IMR-90 (cell line): ENCODE measurements at regions not wholly inside any gene's neighbourhood (a gene's known extent, or its start where the extent isn't known, plus 50 kb on each side); places are given as distances from the start of the nearest gene placed in this dataset.

ENCODE experiments used
- ATAC-seq: fragments of 200-7000 bp; cut with Tn5 transposase; 2 replicates; pipeline ENCODE4 v1.9.1; 2020; ENCODE audit warnings: low read depth, mild to moderate bottlenecking, moderate library complexity
- BruUV-seq: library from RNA; stranded (reverse); fragments of 400-500 nt; replicated peaks from 2 replicates; lab custom pipeline; 2021; lab: Mats Ljungman, UMichigan
- CTCF ChIA-PET: fragments of 300-600 bp; formaldehyde crosslinking; extraction: SDS; loops from one replicate; lab custom pipeline; 2021; ENCODE audit warnings: antibody characterized with exemption; lab: Yijun Ruan, JAX
- POLR2A ChIA-PET: fragments of 300-600 bp; sonication (Branson Sonifier 250); formaldehyde crosslinking; loops from one replicate; lab custom pipeline; 2022; ENCODE audit warnings: antibody characterized with exemption; ENCODE audit not compliant: unreplicated experiment; lab: Charles Lee
- DNase-seq: peaks from one replicate; pipeline ENCODE4 v3.0.0; 2013
- H2AFZ ChIP-seq: replicated peaks from 2 replicates; pipeline ENCODE3; 2013; ENCODE audit warnings: low read length, mild to moderate bottlenecking; ENCODE audit not compliant: poor library complexity
- H2AK5ac ChIP-seq: 2 replicates; pipeline ENCODE4 v1.6.1; 2013; ENCODE audit warnings: low read depth, low read length, inconsistent platforms
- H2AK9ac ChIP-seq: replicated peaks from 2 replicates; pipeline ENCODE3; 2013; ENCODE audit warnings: mild to moderate bottlenecking, low read depth, low read length, moderate library complexity; ENCODE audit not compliant: poor library complexity
- H2BK120ac ChIP-seq: 2 replicates; pipeline ENCODE4 v1.6.1; 2013; ENCODE audit warnings: low read depth, low read length, inconsistent platforms
- H2BK15ac ChIP-seq: 3 replicates; pipeline ENCODE4 v1.6.1; 2013; ENCODE audit warnings: low read depth, low read length, inconsistent platforms
- H2BK20ac ChIP-seq: 2 replicates; pipeline ENCODE4 v1.6.1; 2013; ENCODE audit warnings: low read depth, mild to moderate bottlenecking, inconsistent platforms, low read length, moderate library complexity
- H2BK5ac ChIP-seq: 2 replicates; pipeline ENCODE4 v1.6.1; 2013; ENCODE audit warnings: mild to moderate bottlenecking, low read depth, low read length, inconsistent platforms; ENCODE audit not compliant: poor library complexity, severe bottlenecking
- H3K14ac ChIP-seq: replicated peaks from 2 replicates; pipeline ENCODE4 v1.6.1; 2013; ENCODE audit warnings: low read depth, low read length, inconsistent platforms
- H3K18ac ChIP-seq: 2 replicates; pipeline ENCODE4 v1.6.1; 2013; ENCODE audit warnings: low read depth, low read length, control low read depth
- H3K23ac ChIP-seq: 2 replicates; pipeline ENCODE4 v1.6.1; 2013; ENCODE audit warnings: low read depth, low read length, inconsistent platforms
- H3K27ac ChIP-seq: 2 replicates; pipeline ENCODE4 v1.5.1; 2013; ENCODE audit warnings: mild to moderate bottlenecking, control low read depth, low read length; ENCODE audit not compliant: insufficient read depth
- H3K27me3 ChIP-seq: 2 replicates; pipeline ENCODE4 v1.6.1; 2013; ENCODE audit warnings: low read length; ENCODE audit not compliant: control insufficient read depth, insufficient read depth
- H3K36me3 ChIP-seq: 2 replicates; pipeline ENCODE4 v1.6.1; 2013; ENCODE audit warnings: low read length, mixed read lengths; ENCODE audit not compliant: control insufficient read depth, insufficient read depth
- H3K4ac ChIP-seq: 2 replicates; pipeline ENCODE4 v1.6.1; 2013; ENCODE audit warnings: low read depth, low read length, inconsistent platforms
- H3K4me1 ChIP-seq: 2 replicates; pipeline ENCODE4 v1.6.1; 2013; ENCODE audit warnings: low read length, mixed read lengths; ENCODE audit not compliant: control insufficient read depth, insufficient read depth
- H3K4me2 ChIP-seq: 2 replicates; pipeline ENCODE4 v1.6.1; 2013; ENCODE audit warnings: low read depth, mild to moderate bottlenecking, control low read depth, low read length, moderate library complexity
- H3K4me3 ChIP-seq: 2 replicates; pipeline ENCODE4 v1.5.1; 2013; ENCODE audit warnings: low read depth, mild to moderate bottlenecking, control low read depth, low read length, moderate library complexity; ENCODE audit not compliant: insufficient read depth
- H3K56ac ChIP-seq: 2 replicates; pipeline ENCODE4 v1.6.1; 2013; ENCODE audit warnings: low read length, inconsistent platforms; ENCODE audit not compliant: insufficient read depth; ENCODE audit errors: extremely low read depth
- H3K79me1 ChIP-seq, 2 experiments: 2 replicates each; pipeline ENCODE4 v1.6.1; 2013; ENCODE audit warnings: low read length in 2 of 2, inconsistent platforms in 1 of 2, low read depth in 1 of 2
- H3K9ac ChIP-seq: 2 replicates; pipeline ENCODE4 v1.6.1; 2013; ENCODE audit warnings: low read depth, low read length, control low read depth
- H3K9me1 ChIP-seq: 2 replicates; pipeline ENCODE4 v1.6.1; 2013; ENCODE audit warnings: low read length, inconsistent platforms; ENCODE audit not compliant: insufficient read depth
- H3K9me3 ChIP-seq: 2 replicates; pipeline ENCODE4 v1.6.1; 2013; ENCODE audit warnings: low read length; ENCODE audit not compliant: control insufficient read depth, insufficient read depth
- H4K20me1 ChIP-seq: 2 replicates; pipeline ENCODE4 v1.6.1; 2013; ENCODE audit warnings: low read length, inconsistent platforms; ENCODE audit not compliant: insufficient read depth
- H4K5ac ChIP-seq: 2 replicates; pipeline ENCODE4 v1.6.1; 2013; ENCODE audit warnings: mild to moderate bottlenecking, low read depth, low read length, control low read depth
- H4K8ac ChIP-seq, 2 experiments: 2 replicates each; pipeline ENCODE4 v1.6.1; 2013; ENCODE audit warnings: low read depth in 2 of 2, low read length in 2 of 2, control low read depth in 1 of 2, inconsistent platforms in 1 of 2
- H4K91ac ChIP-seq: 2 replicates; pipeline ENCODE4 v1.6.1; 2013; ENCODE audit warnings: low read depth, low read length, inconsistent platforms; ENCODE audit not compliant: insufficient read depth
- RCOR1 ChIP-seq: IDR thresholded peaks from 2 replicates; pipeline ENCODE4 v1.6.1; 2012; ENCODE audit warnings: mild to moderate bottlenecking, low read length, improper control_type of control experiment; ENCODE audit not compliant: insufficient replicate concordance
- WGBS, 2 experiments: methylation state at CpG; one replicate each; pipeline versions ENCODE4 v1.1.5 to v1.1.7; 2013; ENCODE audit warnings: missing lambda C conversion rate in 2 of 2; ENCODE audit not compliant: insufficient read length in 1 of 2; ENCODE audit errors: extremely low coverage in 2 of 2; 5-methylcytosine and 5-hydroxymethylcytosine counted together
- dilution Hi-C: fragments of 300-500 bp; cut with HindIII; formaldehyde crosslinking; loops from one replicate; pipeline ENCODE4 v1.14.3; 2018; ENCODE audit warnings: low sequenced_read_pairs; ENCODE audit not compliant: unreplicated experiment
- in situ Hi-C: fragments of 300-500 bp; cut with MboI; formaldehyde crosslinking; loops from 3 replicates; pipeline ENCODE4 v1.14.3; 2019; ENCODE audit warnings: low sequenced_read_pairs, inconsistent platforms, mixed read lengths
- intact Hi-C: fragments of 100-400 bp; cut with micrococcal nuclease; formaldehyde crosslinking; loops from 2 replicates; pipeline ENCODE4 v1.10.0; 2022

- dilution Hi-C loops, result no loop called here
- Histone ChIP-seq H3K36me3 (no peaks in the 10 kb centered on the region), H4K5ac (no peak overlapping the region), H2BK5ac (no peak overlapping the region), H2AK5ac (no peak overlapping the region), H4K8ac (no peak overlapping the region), H3K56ac (no peak overlapping the region), H3K79me1 (no peaks in the 10 kb centered on the region), H3K27ac (no peak overlapping the region), H3K27me3 (no peaks in the 10 kb centered on the region), H3K4me1 (peaks cover 15% of the 10 kb centered on the region), H2AK9ac (no peak overlapping the region), H3K18ac (no peak overlapping the region), H3K4me3 (no peak overlapping the region), H4K91ac (no peak overlapping the region), H3K4ac (no peak overlapping the region), H2BK120ac (0 out of 2 replicates have a peak overlapping the region, but pooled peaks have one; percentile 46), H4K20me1 (no peaks in the 10 kb centered on the region), H2BK15ac (no peak overlapping the region), H3K23ac (no peak overlapping the region), H2AFZ (no peak overlapping the region), H3K4me2 (no peak overlapping the region), H2BK20ac (no peak overlapping the region), H3K9me3 (no peaks in the 10 kb centered on the region), H3K9ac (no peak overlapping the region), H3K9me1 (peaks cover 11% of the 10 kb centered on the region), H3K14ac (no peak overlapping the region)
- ATAC-seq (no peak), DNase-seq (peak; percentile 60)
- CTCF ChIA-PET, result no interaction called here
- BruUV-seq, result no TSS peak
- in situ Hi-C loops, result loop anchor here (10.0 kb wide), 1 partner anchor 59 kb away; no protein-coding TSS in a partner anchor
- no CpG with 5 or more reads among the region's 1 CpG for WGBS, 2 experiments
- TF ChIP-seq RCOR1, result no peak
- intact Hi-C loops, result no loop called here
- POLR2A ChIA-PET, result no interaction called here
Observed at GRCh38 chr1:222335586-222335985, 212.3 kb downstream of the HHIPL2 start.
